GM18858 (cell line): ENCODE measurements at regions not wholly inside any gene's neighbourhood (a gene's known extent, or its start where the extent isn't known, plus 50 kb on each side); places are given as distances from the start of the nearest gene placed in this dataset.

Source experiments
- ATAC-seq: cut with Tn5 transposase; IDR thresholded peaks from one replicate; pipeline ENCODE4 v1.9.1; 2021; ENCODE audit not compliant: unreplicated experiment

GRCh38 chr16:64317601-64318000 is 804.3 kb downstream of the CDH11 start:
- no peak for ATAC-seq

GRCh38 chr16:64313726-64314125 is 808.1 kb downstream of the CDH11 start:
- ATAC-seq, result no peak

GRCh38 chr16:64312980-64313379 is 808.9 kb downstream of the CDH11 start:
- no peak for ATAC-seq

- ATAC-seq, result no peak
Observed at GRCh38 chr16:64312292-64312691, 809.6 kb downstream of the CDH11 start.

GRCh38 chr16:64311241-64311640 is 810.6 kb downstream of the CDH11 start:
- no peak for ATAC-seq

- ATAC-seq, result no peak
Observed at GRCh38 chr16:64309398-64310110, 812.3 kb downstream of the CDH11 start.

- no peak for ATAC-seq
Observed at GRCh38 chr16:64308721-64309120, 813.1 kb downstream of the CDH11 start.

GRCh38 chr16:64307431-64307830 is 814.4 kb downstream of the CDH11 start:
- ATAC-seq, result no peak

GRCh38 chr16:64305663-64306062 is 816.2 kb downstream of the CDH11 start:
- no peak for ATAC-seq

GRCh38 chr16:64304951-64305350 is 816.9 kb downstream of the CDH11 start:
- no peak for ATAC-seq

- no peak for ATAC-seq
Observed at GRCh38 chr16:64304396-64304795, 817.5 kb downstream of the CDH11 start.

- no peak for ATAC-seq
Observed at GRCh38 chr16:64297863-64298600, 823.8 kb downstream of the CDH11 start.

GRCh38 chr16:64295466-64295865 is 826.4 kb downstream of the CDH11 start:
- no peak for ATAC-seq

- no peak for ATAC-seq
Observed at GRCh38 chr16:64292953-64293352, 828.9 kb downstream of the CDH11 start.

- no peak for ATAC-seq
Observed at GRCh38 chr16:64292161-64292560, 829.7 kb downstream of the CDH11 start.

GRCh38 chr16:64290461-64290860 is 831.4 kb downstream of the CDH11 start:
- ATAC-seq, result no peak

- ATAC-seq, result no peak
Observed at GRCh38 chr16:64287655-64288528, 834.0 kb downstream of the CDH11 start.

GRCh38 chr16:64282181-64282580 is 839.7 kb downstream of the CDH11 start:
- ATAC-seq, result no peak

GRCh38 chr16:64280317-64280716 is 841.5 kb downstream of the CDH11 start:
- no peak for ATAC-seq

- no peak for ATAC-seq
Observed at GRCh38 chr16:64278196-64278595, 843.7 kb downstream of the CDH11 start.

- ATAC-seq, result no peak
Observed at GRCh38 chr16:64276646-64277045, 845.2 kb downstream of the CDH11 start.

- ATAC-seq, result no peak
Observed at GRCh38 chr16:64272028-64272427, 849.8 kb downstream of the CDH11 start.
